GM12878 (cell line): ENCODE measurements at regions not wholly inside any gene's neighbourhood (a gene's known extent, or its start where the extent isn't known, plus 50 kb on each side); places are given as distances from the start of the nearest gene placed in this dataset.

Source experiments
- ATAC-seq: fragments of 200-7000 bp; cut with Tn5 transposase; 3 replicates; pipeline ENCODE4 v1.9.1; 2020; ENCODE audit warnings: mild to moderate bottlenecking, moderate library complexity
- BruUV-seq: library from RNA; stranded (reverse); fragments of 400-500 nt; replicated peaks from 2 replicates; lab custom pipeline; 2021; lab: Mats Ljungman, UMichigan
- CTCF ChIA-PET: fragments of 300-600 bp; sonication (Branson Sonifier 250); formaldehyde crosslinking; extraction: SDS; loops from one replicate; lab custom pipeline; 2021; ENCODE audit warnings: inconsistent platforms; lab: Yijun Ruan, JAX
- POLR2A ChIA-PET: fragments of 350-600 bp; formaldehyde crosslinking; extraction: SDS; loops from one replicate; lab custom pipeline; 2021; ENCODE audit warnings: inconsistent platforms; lab: Charles Lee
- RAD21 ChIA-PET: fragments of 300-600 bp; sonication (Branson Sonifier 250); formaldehyde crosslinking; loops from one replicate; lab custom pipeline; 2023; ENCODE audit warnings: antibody characterized with exemption; ENCODE audit not compliant: unreplicated experiment; lab: Charles Lee
- SMC1A ChIA-PET: fragments of 300-600 bp; sonication (Branson Sonifier 250); formaldehyde crosslinking; loops from one replicate; lab custom pipeline; 2023; ENCODE audit not compliant: unreplicated experiment, uncharacterized antibody; lab: Charles Lee
- DNase-seq: peaks from one replicate; pipeline ENCODE4 v3.0.0-alpha.2; 2011; ENCODE audit warnings: low read depth, low spot score
- FAIRE-seq: peaks from 3 replicates; lab custom pipeline; 2011; peaks lifted over from hg19 to GRCh38; lab: Jason Lieb, UNC
- H2AFZ ChIP-seq: 2 replicates; pipeline ENCODE4 v1.6.0; 2011; ENCODE audit warnings: low read depth, low read length, control low read depth; ENCODE audit not compliant: control insufficient read depth
- H3K27ac ChIP-seq: 2 replicates; pipeline ENCODE4 v1.5.1; 2011; ENCODE audit warnings: control low read depth; ENCODE audit not compliant: control insufficient read depth, insufficient read depth
- H3K27me3 ChIP-seq, 2 experiments: replicated peaks in 1 of 2; 2 replicates each; pipeline versions ENCODE4 v1.6.0 to v1.6.1; 2011; ENCODE audit warnings: low read length in 1 of 2; ENCODE audit not compliant: control insufficient read depth in 2 of 2, insufficient read depth in 2 of 2
- H3K36me3 ChIP-seq, 2 experiments: 2 replicates each; pipeline ENCODE4 v1.5.1; 2011; ENCODE audit warnings: low read length in 1 of 2; ENCODE audit not compliant: control insufficient read depth in 2 of 2, insufficient read depth in 2 of 2
- H3K4me1 ChIP-seq: 2 replicates; pipeline ENCODE4 v1.6.1; 2011; ENCODE audit warnings: mild to moderate bottlenecking, low read length, moderate library complexity, mixed read lengths; ENCODE audit not compliant: control insufficient read depth, insufficient read depth
- H3K4me2 ChIP-seq: 2 replicates; pipeline ENCODE4 v1.6.0; 2011; ENCODE audit warnings: control low read depth; ENCODE audit not compliant: control insufficient read depth, insufficient read depth
- H3K4me3 ChIP-seq: fragments of 200-600 bp; sonication (generic); 2 replicates; pipeline ENCODE4 v1.5.1; 2016
- H3K79me2 ChIP-seq: 2 replicates; pipeline ENCODE4 v1.6.0; 2011; ENCODE audit warnings: low read length; ENCODE audit not compliant: control insufficient read depth, insufficient read depth
- H3K9ac ChIP-seq: 2 replicates; pipeline ENCODE4 v1.8.0; 2011; ENCODE audit warnings: low read length, control low read depth, mixed read lengths; ENCODE audit not compliant: control insufficient read depth, insufficient read depth
- H3K9me3 ChIP-seq: replicated peaks from 3 replicates; pipeline ENCODE4 v1.5.1; 2011; ENCODE audit warnings: mild to moderate bottlenecking, low read length; ENCODE audit not compliant: control insufficient read depth, insufficient read depth
- H4K20me1 ChIP-seq: 2 replicates; pipeline ENCODE4 v1.6.0; 2011; ENCODE audit not compliant: control insufficient read depth, insufficient read depth
- BCL11A ChIP-seq: IDR thresholded peaks from 2 replicates; pipeline ENCODE4 v1.6.1; 2011; ENCODE audit warnings: low read depth, low read length
- NR2C2 ChIP-seq: IDR thresholded peaks from 2 replicates; pipeline ENCODE4 v1.6.1; 2011; ENCODE audit warnings: borderline replicate concordance, low read depth; ENCODE audit not compliant: control insufficient read depth, insufficient read length
- POLR2AphosphoS2 ChIP-seq: IDR thresholded peaks from 2 replicates; pipeline ENCODE4 v1.6.1; 2011; ENCODE audit warnings: low read depth, mild to moderate bottlenecking, low read length, improper control_type of control experiment, moderate library complexity
- RB1 ChIP-seq: fragments of 450-650 bp; formaldehyde crosslinking; IDR thresholded peaks from 2 replicates; pipeline ENCODE4 v1.6.1; 2017; ENCODE audit warnings: mild to moderate bottlenecking, borderline replicate concordance
- SMARCA5 ChIP-seq: fragments of 450-650 bp; IDR thresholded peaks from 2 replicates; pipeline ENCODE4 v1.6.1; 2017; ENCODE audit warnings: mild to moderate bottlenecking
- SMC3 ChIP-seq: IDR thresholded peaks from 2 replicates; pipeline ENCODE4 v1.6.1; 2011; ENCODE audit warnings: low read length, improper control_type of control experiment, borderline replicate concordance
- ZNF207 ChIP-seq: fragments of 450-650 bp; IDR thresholded peaks from 2 replicates; pipeline ENCODE4 v1.6.1; 2014; ENCODE audit warnings: antibody characterized with exemption, mild to moderate bottlenecking, borderline replicate concordance
- WGBS: methylation state at CpG from one replicate; pipeline ENCODE4 v1.1.6; 2016; ENCODE audit warnings: low lambda C conversion rate; ENCODE audit not compliant: insufficient replicate concordance, insufficient coverage; ENCODE audit errors: missing lambda C conversion rate; 5-methylcytosine and 5-hydroxymethylcytosine counted together
- in situ Hi-C: fragments of 300-500 bp; cut with MboI; formaldehyde crosslinking; loops from 9 replicates; pipeline ENCODE4 v1.14.3; 2018; ENCODE audit warnings: mixed read lengths
- intact Hi-C: fragments of 100-400 bp; cut with micrococcal nuclease; formaldehyde crosslinking; loops from one replicate; pipeline ENCODE4 v1.14.2; 2022; ENCODE audit not compliant: unreplicated experiment
- TF ChIP-seq, protein P1 (sequence below): fragments of 450-650 bp; IDR thresholded peaks from 2 replicates; pipeline ENCODE4 v1.6.1; 2017; ENCODE audit warnings: mild to moderate bottlenecking, moderate library complexity
- TF ChIP-seq, protein P2 (sequence below): IDR thresholded peaks from 2 replicates; pipeline ENCODE4 v1.6.1; 2011; ENCODE audit warnings: mild to moderate bottlenecking, low read depth, low read length, moderate library complexity; ENCODE audit not compliant: insufficient replicate concordance
- TF ChIP-seq, protein P3 (sequence below): fragments of 450-650 bp; IDR thresholded peaks from 2 replicates; pipeline ENCODE4 v1.6.1; 2017; ENCODE audit warnings: borderline replicate concordance

DNA sequence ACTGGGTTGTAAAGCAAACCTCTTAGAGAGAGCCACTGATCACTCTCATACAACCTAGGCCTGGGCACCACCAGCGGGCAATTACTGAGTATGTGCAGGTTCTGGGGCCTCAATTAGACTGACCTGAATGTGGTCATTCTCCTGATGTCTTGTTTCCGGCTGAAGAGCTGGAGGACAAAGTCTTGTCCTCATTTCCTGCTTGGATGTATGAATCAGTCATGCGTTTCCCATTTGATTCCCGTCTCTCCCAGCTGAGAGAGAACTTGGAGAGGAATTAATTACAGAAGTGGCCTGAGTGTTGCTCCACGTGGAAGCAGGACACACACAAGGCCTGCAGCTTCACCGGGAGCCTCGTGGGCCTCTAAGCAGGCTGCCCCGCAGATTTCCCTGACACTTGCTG lies 799.3 kb upstream of the ARGLU1 start (continued):
- TF ChIP-seq NR2C2 (no peak), ZNF207 (no peak), SMARCA5 (no peak)

- TF ChIP-seq BCL11A: no peak
- no peak for TF ChIP-seq POLR2AphosphoS2
- TF ChIP-seq, protein P1, sequence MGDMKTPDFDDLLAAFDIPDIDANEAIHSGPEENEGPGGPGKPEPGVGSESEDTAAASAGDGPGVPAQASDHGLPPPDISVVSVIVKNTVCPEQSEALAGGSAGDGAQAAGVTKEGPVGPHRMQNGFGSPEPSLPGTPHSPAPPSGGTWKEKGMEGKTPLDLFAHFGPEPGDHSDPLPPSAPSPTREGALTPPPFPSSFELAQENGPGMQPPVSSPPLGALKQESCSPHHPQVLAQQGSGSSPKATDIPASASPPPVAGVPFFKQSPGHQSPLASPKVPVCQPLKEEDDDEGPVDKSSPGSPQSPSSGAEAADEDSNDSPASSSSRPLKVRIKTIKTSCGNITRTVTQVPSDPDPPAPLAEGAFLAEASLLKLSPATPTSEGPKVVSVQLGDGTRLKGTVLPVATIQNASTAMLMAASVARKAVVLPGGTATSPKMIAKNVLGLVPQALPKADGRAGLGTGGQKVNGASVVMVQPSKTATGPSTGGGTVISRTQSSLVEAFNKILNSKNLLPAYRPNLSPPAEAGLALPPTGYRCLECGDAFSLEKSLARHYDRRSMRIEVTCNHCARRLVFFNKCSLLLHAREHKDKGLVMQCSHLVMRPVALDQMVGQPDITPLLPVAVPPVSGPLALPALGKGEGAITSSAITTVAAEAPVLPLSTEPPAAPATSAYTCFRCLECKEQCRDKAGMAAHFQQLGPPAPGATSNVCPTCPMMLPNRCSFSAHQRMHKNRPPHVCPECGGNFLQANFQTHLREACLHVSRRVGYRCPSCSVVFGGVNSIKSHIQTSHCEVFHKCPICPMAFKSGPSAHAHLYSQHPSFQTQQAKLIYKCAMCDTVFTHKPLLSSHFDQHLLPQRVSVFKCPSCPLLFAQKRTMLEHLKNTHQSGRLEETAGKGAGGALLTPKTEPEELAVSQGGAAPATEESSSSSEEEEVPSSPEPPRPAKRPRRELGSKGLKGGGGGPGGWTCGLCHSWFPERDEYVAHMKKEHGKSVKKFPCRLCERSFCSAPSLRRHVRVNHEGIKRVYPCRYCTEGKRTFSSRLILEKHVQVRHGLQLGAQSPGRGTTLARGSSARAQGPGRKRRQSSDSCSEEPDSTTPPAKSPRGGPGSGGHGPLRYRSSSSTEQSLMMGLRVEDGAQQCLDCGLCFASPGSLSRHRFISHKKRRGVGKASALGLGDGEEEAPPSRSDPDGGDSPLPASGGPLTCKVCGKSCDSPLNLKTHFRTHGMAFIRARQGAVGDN: no peak
- TF ChIP-seq, protein P2, sequence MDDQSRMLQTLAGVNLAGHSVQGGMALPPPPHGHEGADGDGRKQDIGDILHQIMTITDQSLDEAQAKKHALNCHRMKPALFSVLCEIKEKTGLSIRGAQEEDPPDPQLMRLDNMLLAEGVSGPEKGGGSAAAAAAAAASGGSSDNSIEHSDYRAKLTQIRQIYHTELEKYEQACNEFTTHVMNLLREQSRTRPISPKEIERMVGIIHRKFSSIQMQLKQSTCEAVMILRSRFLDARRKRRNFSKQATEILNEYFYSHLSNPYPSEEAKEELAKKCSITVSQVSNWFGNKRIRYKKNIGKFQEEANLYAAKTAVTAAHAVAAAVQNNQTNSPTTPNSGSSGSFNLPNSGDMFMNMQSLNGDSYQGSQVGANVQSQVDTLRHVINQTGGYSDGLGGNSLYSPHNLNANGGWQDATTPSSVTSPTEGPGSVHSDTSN: no peak
- no peak for TF ChIP-seq RB1
- TF ChIP-seq, protein P3, sequence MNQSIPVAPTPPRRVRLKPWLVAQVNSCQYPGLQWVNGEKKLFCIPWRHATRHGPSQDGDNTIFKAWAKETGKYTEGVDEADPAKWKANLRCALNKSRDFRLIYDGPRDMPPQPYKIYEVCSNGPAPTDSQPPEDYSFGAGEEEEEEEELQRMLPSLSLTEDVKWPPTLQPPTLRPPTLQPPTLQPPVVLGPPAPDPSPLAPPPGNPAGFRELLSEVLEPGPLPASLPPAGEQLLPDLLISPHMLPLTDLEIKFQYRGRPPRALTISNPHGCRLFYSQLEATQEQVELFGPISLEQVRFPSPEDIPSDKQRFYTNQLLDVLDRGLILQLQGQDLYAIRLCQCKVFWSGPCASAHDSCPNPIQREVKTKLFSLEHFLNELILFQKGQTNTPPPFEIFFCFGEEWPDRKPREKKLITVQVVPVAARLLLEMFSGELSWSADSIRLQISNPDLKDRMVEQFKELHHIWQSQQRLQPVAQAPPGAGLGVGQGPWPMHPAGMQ: no peak
- TF ChIP-seq SMC3: no peak
- DNase-seq: no peak
- Histone ChIP-seq H3K79me2 (no peaks in the 10 kb centered on the region), H3K27me3 (no peaks in the 10 kb centered on the region), H3K4me2 (no peak overlapping the region), H3K9me3 (no peaks in the 10 kb centered on the region), H4K20me1 (no peaks in the 10 kb centered on the region), H3K36me3 (no peaks in the 10 kb centered on the region), H2AFZ (no peak overlapping the region), H3K9ac (no peak overlapping the region), H3K27ac (no peak overlapping the region), H3K4me3 (no peak overlapping the region), H3K4me1 (no peaks in the 10 kb centered on the region)
- ChIA-PET SMC1A (no interaction called here), POLR2A (no interaction called here), RAD21 (no interaction called here), CTCF (no interaction called here)
- in situ Hi-C loops: no loop called here
- WGBS: 23% methylated on average over 8 of the region's 8 CpGs
- intact Hi-C loops: no loop called here
- no peak for FAIRE-seq
- no peak for ATAC-seq
- BruUV-seq: no TSS peak
These were observed 797.7 kb upstream of the ARGLU1 start for GRCh38 chr13:107365466-107366215.
